CD4-positive, alpha-beta T cell (primary cell): ENCODE measurements at regions not wholly inside any gene's neighbourhood (a gene's known extent, or its start where the extent isn't known, plus 50 kb on each side); places are given as distances from the start of the nearest gene placed in this dataset.

Experiments used
- ATAC-seq: fragments of 200-7000 bp; cut with Tn5 transposase; one replicate; pipeline ENCODE4 v1.10.0; 2022; ENCODE audit warnings: mild to moderate bottlenecking; ENCODE audit not compliant: poor library complexity
- CTCF ChIA-PET: fragments of 350-600 bp; sonication (Branson Sonifier 250); formaldehyde crosslinking; loops from one replicate; lab custom pipeline; 2021; ENCODE audit warnings: antibody characterized with exemption, inconsistent platforms; lab: Charles Lee
- POLR2A ChIA-PET: fragments of 350-600 bp; sonication (Branson Sonifier 250); formaldehyde crosslinking; loops from one replicate; lab custom pipeline; 2021; ENCODE audit warnings: antibody characterized with exemption, inconsistent platforms; lab: Charles Lee
- DNase-seq, 14 experiments: peaks; one replicate each; pipeline ENCODE4 v3.0.0-alpha.2; 2013 to 2020; ENCODE audit warnings: mixed read lengths in 2 of 14
- H3K27ac ChIP-seq, 2 donors: one replicate each; pipeline versions ENCODE4 v1.5.1 to v1.7.0; 2013; ENCODE audit warnings: low read length in 2 of 2, low read depth in 1 of 2, mild to moderate bottlenecking in 1 of 2
- H3K27me3 ChIP-seq, 2 experiments: 1 replicate in 1 of 2; 2 replicates in 1 of 2; pipeline versions ENCODE4 v1.6.1 to v1.7.0; 2013; ENCODE audit warnings: low read length in 2 of 2, control low read depth in 1 of 2, mild to moderate bottlenecking in 1 of 2, moderate library complexity in 1 of 2; ENCODE audit not compliant: insufficient read depth in 2 of 2, control insufficient read depth in 1 of 2
- H3K36me3 ChIP-seq: one replicate; pipeline ENCODE4 v1.6.1; 2013; ENCODE audit warnings: low read length, control low read depth; ENCODE audit not compliant: insufficient read depth
- H3K4me1 ChIP-seq: one replicate; pipeline ENCODE4 v1.6.1; 2013; ENCODE audit warnings: low read length, control low read depth; ENCODE audit not compliant: insufficient read depth
- H3K4me3 ChIP-seq: one replicate; pipeline ENCODE4 v1.5.1; 2013; ENCODE audit warnings: mild to moderate bottlenecking, low read length, moderate library complexity
- H3K9me3 ChIP-seq, 2 experiments: 1 replicate in 1 of 2; 2 replicates in 1 of 2; pipeline versions ENCODE4 v1.6.1 to v1.7.0; 2013; ENCODE audit warnings: low read length in 2 of 2, mild to moderate bottlenecking in 2 of 2, control low read depth in 1 of 2, moderate library complexity in 1 of 2; ENCODE audit not compliant: control insufficient read depth in 1 of 2, insufficient read depth in 1 of 2
- H3K27ac Mint-ChIP-seq: one replicate; pipeline ENCODE4 v1.8.0; 2020; ENCODE audit warnings: mixed read lengths
- H3K27me3 Mint-ChIP-seq: one replicate; pipeline ENCODE4 v1.8.0; 2021; ENCODE audit warnings: mixed read lengths
- H3K36me3 Mint-ChIP-seq: one replicate; pipeline ENCODE4 v1.8.0; 2021; ENCODE audit warnings: low read depth, mixed read lengths
- H3K4me1 Mint-ChIP-seq: one replicate; pipeline ENCODE4 v1.8.0; 2021; ENCODE audit warnings: low read depth, mixed read lengths
- H3K4me3 Mint-ChIP-seq: one replicate; pipeline ENCODE4 v1.8.0; 2020; ENCODE audit warnings: mild to moderate bottlenecking, mixed read lengths
- H3K9me3 Mint-ChIP-seq: one replicate; pipeline ENCODE4 v1.8.0; 2020; ENCODE audit warnings: mixed read lengths
- intact Hi-C, 2 experiments: fragments of 100-400 bp; cut with DNase I in 1 of 2; cut with micrococcal nuclease in 1 of 2; formaldehyde crosslinking; loops; one replicate each; pipeline versions ENCODE4 v1.15.1 to v1.9.0; 2023 to 2025; cut with DNase I, micrococcal nuclease
- TF ChIP-seq, protein P1 (sequence below): fragments of 200-600 bp; IDR thresholded peaks from one replicate; pipeline ENCODE4 v1.8.0; 2022; ENCODE audit warnings: antibody characterized with exemption, mild to moderate bottlenecking

DNA sequence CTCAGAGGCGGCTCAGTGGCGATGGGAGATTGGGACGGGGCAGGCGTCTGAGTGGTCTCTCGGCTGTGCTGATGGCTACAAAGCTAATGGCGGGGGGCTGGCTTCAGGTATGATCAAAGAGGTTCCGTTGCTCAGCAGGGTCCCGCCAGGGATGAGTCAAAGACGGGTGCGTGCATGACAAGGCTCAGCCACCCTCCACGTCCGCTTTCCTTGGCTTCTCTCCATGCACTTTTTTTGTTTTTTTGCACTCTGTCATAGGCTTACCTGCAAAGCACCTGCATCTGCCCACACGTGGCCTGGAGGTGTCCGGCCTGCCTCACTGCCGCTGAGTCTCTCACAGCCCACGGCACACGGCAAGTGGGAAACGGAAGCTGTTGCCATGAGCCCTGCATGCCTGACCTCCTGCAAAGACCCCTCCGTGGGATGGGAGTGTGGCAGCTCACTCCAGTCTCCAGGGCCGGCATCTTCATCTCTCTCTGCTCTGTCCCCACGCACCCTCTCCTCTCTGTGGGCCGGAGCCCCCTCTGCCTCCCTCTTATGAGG lies 85.5 kb upstream of the ZNF469 start:
- Mint-ChIP-seq H3K27ac (no peak overlapping the region), H3K4me1 (no peaks in the 10 kb centered on the region), H3K4me3 (no peak overlapping the region), H3K27me3 (peaks cover 26% of the 10 kb centered on the region), H3K36me3 (no peaks in the 10 kb centered on the region), H3K9me3 (no peaks in the 10 kb centered on the region)
- Histone ChIP-seq H3K4me1 (no peaks in the 10 kb centered on the region), H3K4me3 (no peak overlapping the region), H3K9me3 (no peaks in the 10 kb centered on the region), H3K27ac (no peak overlapping the region), H3K27me3 (peaks cover 0 to 4% of the 10 kb centered on the region in 2 experiments), H3K36me3 (no peaks in the 10 kb centered on the region)
- POLR2A ChIA-PET = no interaction called here
- CTCF ChIA-PET = no interaction called here
- no peak for ATAC-seq
- intact Hi-C loops = no loop called here
- DNase-seq = no peak
- TF ChIP-seq, protein P1, sequence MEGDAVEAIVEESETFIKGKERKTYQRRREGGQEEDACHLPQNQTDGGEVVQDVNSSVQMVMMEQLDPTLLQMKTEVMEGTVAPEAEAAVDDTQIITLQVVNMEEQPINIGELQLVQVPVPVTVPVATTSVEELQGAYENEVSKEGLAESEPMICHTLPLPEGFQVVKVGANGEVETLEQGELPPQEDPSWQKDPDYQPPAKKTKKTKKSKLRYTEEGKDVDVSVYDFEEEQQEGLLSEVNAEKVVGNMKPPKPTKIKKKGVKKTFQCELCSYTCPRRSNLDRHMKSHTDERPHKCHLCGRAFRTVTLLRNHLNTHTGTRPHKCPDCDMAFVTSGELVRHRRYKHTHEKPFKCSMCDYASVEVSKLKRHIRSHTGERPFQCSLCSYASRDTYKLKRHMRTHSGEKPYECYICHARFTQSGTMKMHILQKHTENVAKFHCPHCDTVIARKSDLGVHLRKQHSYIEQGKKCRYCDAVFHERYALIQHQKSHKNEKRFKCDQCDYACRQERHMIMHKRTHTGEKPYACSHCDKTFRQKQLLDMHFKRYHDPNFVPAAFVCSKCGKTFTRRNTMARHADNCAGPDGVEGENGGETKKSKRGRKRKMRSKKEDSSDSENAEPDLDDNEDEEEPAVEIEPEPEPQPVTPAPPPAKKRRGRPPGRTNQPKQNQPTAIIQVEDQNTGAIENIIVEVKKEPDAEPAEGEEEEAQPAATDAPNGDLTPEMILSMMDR = no peak

DNA sequence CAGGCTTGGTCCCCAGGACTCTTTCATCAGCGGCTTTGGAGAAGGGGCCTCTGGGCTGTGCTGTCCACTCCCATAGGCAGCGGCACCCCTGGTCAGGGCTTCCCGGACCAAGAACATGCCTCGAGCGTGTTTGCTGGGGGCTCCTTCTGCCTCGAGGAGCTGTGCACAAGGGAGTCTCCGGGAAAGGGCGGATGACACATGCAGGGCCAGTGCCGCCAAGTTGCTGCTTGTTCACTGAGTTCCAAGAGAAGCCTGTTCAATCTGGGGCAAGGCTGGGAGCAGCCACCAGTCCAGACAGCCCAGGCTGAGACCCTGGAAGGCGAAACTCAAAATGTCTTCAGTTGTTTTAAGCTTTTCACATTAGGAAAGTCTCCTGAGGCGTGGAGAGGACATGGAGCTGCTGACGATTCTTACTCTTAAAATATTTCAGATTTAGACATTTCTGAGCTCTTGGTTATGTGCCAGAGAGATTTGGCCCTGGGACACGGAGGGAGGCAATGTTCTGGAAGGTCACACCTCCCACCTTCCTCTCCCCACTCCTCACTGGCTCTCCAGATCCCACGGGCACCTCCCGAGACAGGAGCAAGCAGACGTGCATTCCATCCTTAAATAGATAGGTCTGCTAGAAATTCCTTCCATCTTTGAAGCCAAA lies 84.5 kb upstream of the ZNF469 start:
- Mint-ChIP-seq H3K9me3 (no peaks in the 10 kb centered on the region), H3K36me3 (no peaks in the 10 kb centered on the region), H3K4me3 (no peak overlapping the region), H3K27ac (no peak overlapping the region), H3K27me3 (peaks cover 17% of the 10 kb centered on the region), H3K4me1 (no peaks in the 10 kb centered on the region)
- Histone ChIP-seq H3K4me1 (no peaks in the 10 kb centered on the region), H3K36me3 (no peaks in the 10 kb centered on the region), H3K4me3 (no peak overlapping the region), H3K27ac (no peak overlapping the region), H3K27me3 (peaks cover 0 to 3% of the 10 kb centered on the region in 2 experiments), H3K9me3 (peaks cover 0 to 11% of the 10 kb centered on the region in 2 experiments)
- intact Hi-C loops = no loop called here
- ChIA-PET POLR2A (no interaction called here), CTCF (no interaction called here)
- ATAC-seq = no peak
- no peak for DNase-seq
- TF ChIP-seq, protein P1 = no peak

DNA sequence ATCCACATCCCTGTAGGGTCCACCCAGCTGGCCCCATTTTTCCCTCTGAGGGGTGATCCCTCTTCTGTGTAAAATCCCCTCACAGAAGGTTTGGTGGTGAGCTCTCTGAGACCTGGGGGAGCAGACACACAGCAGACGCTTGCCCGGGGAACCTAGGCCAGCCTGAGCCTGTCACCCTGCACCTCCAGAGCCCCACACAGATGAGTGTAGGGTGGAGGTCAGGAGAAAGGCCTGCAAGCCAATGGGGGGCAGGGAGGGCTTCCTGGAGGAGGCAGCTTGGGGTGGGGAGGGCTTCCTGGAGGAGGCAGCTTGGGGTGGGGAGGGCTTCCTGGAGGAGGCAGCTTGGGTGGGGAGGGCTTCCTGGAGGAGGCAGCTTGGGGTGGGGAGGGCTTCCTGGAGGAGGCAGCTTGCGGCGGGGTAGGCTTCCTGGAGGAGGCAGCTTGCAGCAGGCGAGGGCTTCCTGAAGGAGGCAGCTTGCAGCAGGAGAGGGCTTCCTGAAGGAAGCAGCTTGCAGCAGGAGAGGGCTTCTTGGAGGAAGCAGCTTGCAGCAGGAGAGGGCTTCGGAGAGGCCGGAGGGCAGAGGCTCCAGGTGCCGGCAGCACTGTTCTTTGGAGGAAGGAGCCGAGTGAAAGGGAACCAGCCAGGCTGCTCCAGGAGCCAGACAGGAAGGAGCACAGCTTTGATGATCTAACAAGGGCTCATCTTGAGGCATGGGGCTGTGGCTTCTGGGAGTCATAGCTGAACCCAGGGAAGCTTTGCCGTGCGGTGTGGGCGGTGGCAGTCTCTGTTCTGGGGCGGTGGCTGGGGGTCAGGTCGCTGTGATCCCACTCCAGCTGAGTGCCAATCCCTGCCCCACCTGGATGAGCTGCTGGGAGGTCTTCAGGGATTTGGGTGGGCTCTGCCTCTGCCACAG lies 83.7 kb upstream of the ZNF469 start:
- TF ChIP-seq, protein P1 = no peak
- Histone ChIP-seq H3K27ac (no peak overlapping the region), H3K4me3 (no peak overlapping the region), H3K36me3 (no peaks in the 10 kb centered on the region), H3K4me1 (no peaks in the 10 kb centered on the region), H3K9me3 (peaks cover 0 to 14% of the 10 kb centered on the region in 2 experiments), H3K27me3 (peaks cover 0 to 3% of the 10 kb centered on the region in 2 experiments)
- Mint-ChIP-seq H3K4me3 (no peak overlapping the region), H3K4me1 (no peaks in the 10 kb centered on the region), H3K36me3 (no peaks in the 10 kb centered on the region), H3K27ac (no peak overlapping the region), H3K27me3 (peaks cover 15% of the 10 kb centered on the region), H3K9me3 (no peaks in the 10 kb centered on the region)
- DNase-seq (no peak), ATAC-seq (no peak)
- POLR2A ChIA-PET = no interaction called here
- intact Hi-C loops = no loop called here
- CTCF ChIA-PET = no interaction called here
